Panc1 (cell line): ENCODE measurements at regions not wholly inside any gene's neighbourhood (a gene's known extent, or its start where the extent isn't known, plus 50 kb on each side); places are given as distances from the start of the nearest gene placed in this dataset.

Experiments
- POLR2AphosphoS5 ChIP-seq: IDR thresholded peaks from 2 replicates; pipeline ENCODE4 v1.6.1; 2012; ENCODE audit warnings: mild to moderate bottlenecking, low read depth, low read length, moderate library complexity
- TCF7L2 ChIP-seq: IDR thresholded peaks from 2 replicates; pipeline ENCODE4 v1.6.1; 2011; ENCODE audit warnings: mild to moderate bottlenecking, low read depth, low read length, inconsistent platforms
- TF ChIP-seq, protein P1 (sequence below): fragments of 450-650 bp; IDR thresholded peaks from 2 replicates; pipeline ENCODE4 v1.5.1; 2017; ENCODE audit warnings: mild to moderate bottlenecking

DNA sequence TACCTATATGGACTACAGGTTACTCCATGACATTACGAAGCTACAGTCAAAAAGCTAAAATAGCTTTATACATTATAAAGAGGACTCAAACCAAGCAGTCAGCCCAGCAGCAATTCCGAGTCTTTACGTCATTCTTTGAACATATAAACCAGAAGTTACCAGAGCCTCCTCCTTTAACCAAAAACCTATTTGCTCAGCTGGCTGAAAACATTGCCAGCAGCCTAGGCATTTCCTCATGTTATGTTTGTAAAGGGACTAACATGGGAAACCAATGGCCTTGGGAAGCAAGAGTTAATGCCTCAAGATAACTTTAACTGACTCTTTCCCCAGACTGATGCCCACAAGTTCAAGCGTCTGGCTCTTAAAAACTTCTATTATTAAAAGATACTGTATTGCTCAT is 104.1 kb upstream of the ZNF492 start:
- TF ChIP-seq, protein P1, sequence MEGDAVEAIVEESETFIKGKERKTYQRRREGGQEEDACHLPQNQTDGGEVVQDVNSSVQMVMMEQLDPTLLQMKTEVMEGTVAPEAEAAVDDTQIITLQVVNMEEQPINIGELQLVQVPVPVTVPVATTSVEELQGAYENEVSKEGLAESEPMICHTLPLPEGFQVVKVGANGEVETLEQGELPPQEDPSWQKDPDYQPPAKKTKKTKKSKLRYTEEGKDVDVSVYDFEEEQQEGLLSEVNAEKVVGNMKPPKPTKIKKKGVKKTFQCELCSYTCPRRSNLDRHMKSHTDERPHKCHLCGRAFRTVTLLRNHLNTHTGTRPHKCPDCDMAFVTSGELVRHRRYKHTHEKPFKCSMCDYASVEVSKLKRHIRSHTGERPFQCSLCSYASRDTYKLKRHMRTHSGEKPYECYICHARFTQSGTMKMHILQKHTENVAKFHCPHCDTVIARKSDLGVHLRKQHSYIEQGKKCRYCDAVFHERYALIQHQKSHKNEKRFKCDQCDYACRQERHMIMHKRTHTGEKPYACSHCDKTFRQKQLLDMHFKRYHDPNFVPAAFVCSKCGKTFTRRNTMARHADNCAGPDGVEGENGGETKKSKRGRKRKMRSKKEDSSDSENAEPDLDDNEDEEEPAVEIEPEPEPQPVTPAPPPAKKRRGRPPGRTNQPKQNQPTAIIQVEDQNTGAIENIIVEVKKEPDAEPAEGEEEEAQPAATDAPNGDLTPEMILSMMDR = no peak
- TF ChIP-seq POLR2AphosphoS5 (no peak), TCF7L2 (no peak)
